Common myeloid progenitor, CD34-positive (primary cell): ENCODE measurements at regions not wholly inside any gene's neighbourhood (a gene's known extent, or its start where the extent isn't known, plus 50 kb on each side); places are given as distances from the start of the nearest gene placed in this dataset.
"Not testable (repeated sequence)": the region's sequence is repeated elsewhere in the genome, so short reads cannot be mapped to it uniquely, and the experiment has no call there.

Experiments used
- CTCF ChIA-PET: fragments of 350-600 bp; sonication (Branson Sonifier 250); formaldehyde crosslinking; loops from one replicate; lab custom pipeline; 2021; ENCODE audit warnings: antibody characterized with exemption; lab: Charles Lee
- POLR2A ChIA-PET: fragments of 350-600 bp; sonication (Branson Sonifier 250); formaldehyde crosslinking; loops from one replicate; lab custom pipeline; 2021; ENCODE audit warnings: antibody characterized with exemption; lab: Charles Lee
- DNase-seq, 3 donors: peaks; one replicate each; pipeline versions ENCODE4 v3.0.0 to v3.0.0-alpha.2; 2013
- H3K27ac ChIP-seq, 2 experiments: 1 replicate in 1 of 2; 2 replicates in 1 of 2; pipeline ENCODE4 v1.7.0; 2013; ENCODE audit warnings: inconsistent platforms in 2 of 2, low read length in 2 of 2, mild to moderate bottlenecking in 2 of 2, low read depth in 1 of 2, moderate library complexity in 1 of 2; ENCODE audit not compliant: severe bottlenecking in 2 of 2, insufficient read depth in 1 of 2, poor library complexity in 1 of 2
- H3K27me3 ChIP-seq, 5 experiments: replicated peaks in 2 of 5; 1 replicate in 3 of 5; 2 replicates in 2 of 5; pipeline versions ENCODE4 v1.6.1 to v1.7.0; 2013; ENCODE audit warnings: low read length in 4 of 5, mild to moderate bottlenecking in 2 of 5, moderate library complexity in 2 of 5, inconsistent platforms in 1 of 5; ENCODE audit not compliant: insufficient read depth in 5 of 5, control insufficient read depth in 4 of 5
- H3K36me3 ChIP-seq, 4 experiments: 1 replicate in 2 of 4; 2 replicates in 2 of 4; pipeline versions ENCODE4 v1.6.1 to v1.7.0; 2013; ENCODE audit warnings: low read length in 3 of 4, control low read depth in 1 of 4, mild to moderate bottlenecking in 1 of 4; ENCODE audit not compliant: control insufficient read depth in 4 of 4, insufficient read depth in 4 of 4
- H3K4me1 ChIP-seq, 4 experiments: 1 replicate in 3 of 4; 2 replicates in 1 of 4; pipeline versions ENCODE4 v1.6.1 to v1.7.1; 2013; ENCODE audit warnings: low read length in 3 of 4, mild to moderate bottlenecking in 3 of 4, control low read depth in 1 of 4, inconsistent platforms in 1 of 4, moderate library complexity in 1 of 4; ENCODE audit not compliant: control insufficient read depth in 4 of 4, insufficient read depth in 4 of 4; ENCODE audit errors: control extremely low read depth in 1 of 4
- H3K4me3 ChIP-seq, 7 experiments: 1 replicate in 4 of 7; 2 replicates in 3 of 7; pipeline versions ENCODE4 v1.5.1 to v1.7.0; 2013; ENCODE audit warnings: mild to moderate bottlenecking in 7 of 7, low read length in 6 of 7, moderate library complexity in 6 of 7, inconsistent platforms in 2 of 7, low read depth in 2 of 7, control low read depth in 1 of 7; ENCODE audit not compliant: insufficient read depth in 4 of 7, control insufficient read depth in 1 of 7; ENCODE audit errors: extremely low read depth in 1 of 7
- H3K9me3 ChIP-seq, 5 experiments: 1 replicate in 4 of 5; 2 replicates in 1 of 5; pipeline versions ENCODE4 v1.6.1 to v1.7.1; 2013; ENCODE audit warnings: low read length in 4 of 5, mild to moderate bottlenecking in 2 of 5, inconsistent platforms in 1 of 5, low read depth in 1 of 5, moderate library complexity in 1 of 5; ENCODE audit not compliant: control insufficient read depth in 4 of 5, insufficient read depth in 2 of 5; ENCODE audit errors: control extremely low read depth in 1 of 5
- WGBS: methylation state at CpG from one replicate; pipeline ENCODE4 v1.1.5; 2013; ENCODE audit not compliant: insufficient coverage; 5-methylcytosine and 5-hydroxymethylcytosine counted together

DNA sequence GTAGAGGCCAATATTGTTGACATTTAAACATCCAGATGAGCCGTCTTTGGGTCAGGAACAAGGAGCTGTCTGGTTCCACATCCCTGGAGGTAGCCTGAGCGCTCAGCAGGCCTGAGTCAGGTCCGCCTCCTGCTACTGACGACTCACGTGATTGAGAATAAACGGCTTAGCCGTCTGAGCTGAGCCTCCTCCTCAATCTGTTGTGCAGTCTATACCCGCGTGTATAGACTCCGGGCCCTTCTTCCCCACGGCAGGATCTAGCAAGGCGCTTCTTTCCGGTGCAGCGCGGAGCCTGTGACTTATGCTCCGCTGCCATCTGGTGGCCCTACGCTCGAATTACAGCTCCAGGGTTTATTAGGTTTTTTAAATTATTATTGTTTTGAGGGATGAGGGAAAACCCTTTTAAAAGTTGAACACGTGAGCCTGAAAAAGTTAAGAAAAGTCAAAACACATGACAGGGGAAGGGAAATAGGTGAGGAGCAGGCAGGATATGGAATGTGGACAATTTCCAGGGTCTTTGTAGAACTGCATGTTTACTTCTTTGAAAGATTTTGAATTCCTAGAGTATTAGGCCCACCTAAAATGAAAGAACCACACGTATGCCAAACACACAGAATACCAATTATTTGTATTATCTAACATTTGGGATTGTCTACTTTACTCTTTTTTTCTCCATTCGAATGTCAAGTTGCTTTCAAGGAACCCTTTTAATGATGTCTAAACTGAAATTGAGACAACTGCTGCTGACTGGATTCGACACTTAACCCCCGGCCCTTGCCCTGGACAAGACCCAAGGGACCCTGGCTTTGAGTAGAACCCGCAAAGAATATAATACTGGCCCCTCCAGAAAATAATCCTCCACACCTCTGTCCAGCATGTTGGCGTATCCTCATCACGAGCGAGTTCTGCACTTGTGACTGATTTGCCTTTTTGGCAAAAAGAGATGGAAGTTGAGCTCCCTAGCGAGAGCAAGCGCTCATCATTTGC lies 112.4 kb upstream of the ZNF236 start:
- 33% methylated on average over 25 of the region's 29 CpGs for WGBS
- Histone ChIP-seq H3K27ac (no peak overlapping the region), H3K27me3 (no peaks in the 10 kb centered on the region), H3K36me3 (no peaks in the 10 kb centered on the region), H3K4me1 (peaks cover 0 to 13% (median 10%) of the 10 kb centered on the region in 4 experiments), H3K9me3 (no peaks in the 10 kb centered on the region), H3K4me3 (peak overlapping the region in 1 of 7 experiments; percentile 29)
- POLR2A ChIA-PET, result no interaction called here
- DNase-seq, result peak; percentile 56 to 77 (median 72)
- CTCF ChIA-PET, result interaction anchor here (0.6 to 6.6 kb wide), 22 partner anchors 9 to 1891 kb away, joined by 3 to 89 read pairs (median 4); no protein-coding TSS in a partner anchor

DNA sequence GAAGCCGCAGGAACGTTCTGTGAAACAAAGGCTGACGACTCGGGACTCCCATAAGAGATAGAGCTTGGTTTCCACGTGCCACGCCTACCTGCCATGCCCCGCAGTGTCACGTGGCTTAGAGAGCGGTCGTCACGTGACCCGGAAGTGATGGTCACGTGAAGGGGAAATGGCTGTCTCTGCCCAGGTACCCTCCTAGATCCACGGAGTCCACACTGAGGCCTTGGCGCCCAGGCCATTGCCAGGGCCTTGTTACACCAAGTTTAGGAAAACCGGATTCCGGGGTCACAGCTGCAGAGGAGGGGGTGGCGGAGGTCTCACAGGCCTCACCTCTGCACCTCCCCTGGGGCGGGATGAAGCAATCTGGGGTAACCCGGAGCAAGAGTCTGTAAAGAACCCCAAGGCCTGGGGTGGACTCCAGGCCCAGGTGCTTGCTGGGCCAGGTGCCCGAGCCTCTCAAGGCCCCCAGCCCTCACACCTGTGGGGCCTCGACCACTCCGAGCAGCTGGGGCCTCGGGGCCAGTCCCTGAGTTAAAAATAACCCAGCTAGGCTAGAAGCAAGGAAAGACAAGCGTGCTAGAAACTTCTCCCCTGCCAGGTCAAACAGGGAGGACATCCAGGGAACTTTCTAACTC lies 113.5 kb upstream of the ZNF236 start:
- H3K27ac ChIP-seq, result no peak overlapping the region
- DNase-seq, result no peak
- POLR2A ChIA-PET, result no interaction called here

DNA sequence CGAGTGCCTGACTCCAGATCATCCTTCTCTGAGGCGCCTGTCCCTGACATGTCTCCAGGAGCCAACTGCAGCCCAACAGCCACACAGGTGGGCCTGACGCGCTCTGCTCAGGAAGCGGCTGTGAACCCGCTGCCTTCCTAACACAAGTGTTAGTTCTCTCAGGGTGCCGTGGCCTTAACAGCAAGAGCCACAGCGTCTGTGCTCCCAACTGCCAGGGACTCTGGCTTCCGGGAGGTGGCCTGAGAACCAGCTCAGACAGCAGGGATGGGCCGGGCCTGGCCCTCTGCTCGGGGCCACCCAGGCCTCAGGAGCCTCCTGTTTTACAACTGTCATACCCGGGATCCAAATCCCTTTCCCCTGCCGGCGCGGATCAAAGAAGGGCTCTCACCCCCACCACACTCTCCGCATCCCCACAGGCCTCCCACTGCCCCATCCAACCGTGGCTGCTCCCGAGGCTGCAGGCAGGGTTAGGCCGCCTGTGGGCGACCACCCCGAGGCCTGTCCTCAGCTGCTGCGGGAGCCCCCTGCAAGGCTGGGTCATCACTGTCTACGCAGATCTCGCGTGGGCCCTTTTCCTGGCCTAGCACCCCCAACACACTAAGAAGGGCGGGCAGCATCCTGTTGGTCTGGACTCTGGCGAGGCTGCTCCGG lies 114.2 kb upstream of the ZNF236 start:
- H3K27me3 ChIP-seq, result peaks cover 0 to 3% (median 0%) of the 10 kb centered on the region in 5 experiments
- H3K4me1 ChIP-seq, result peaks cover 0 to 12% (median 9%) of the 10 kb centered on the region in 4 experiments
- 96% methylated on average over 26 of the region's 28 CpGs for WGBS
- CTCF ChIA-PET, result interaction anchor here (0.6 to 6.6 kb wide), 7 partner anchors 13 to 309 kb away, joined by 3 to 89 read pairs (median 5); no protein-coding TSS in a partner anchor
- DNase-seq, result no peak
- no peak overlapping the region for H3K27ac ChIP-seq
- no peaks in the 10 kb centered on the region for H3K9me3 ChIP-seq
- POLR2A ChIA-PET, result no interaction called here
- no peak overlapping the region for H3K4me3 ChIP-seq
- no peaks in the 10 kb centered on the region for H3K36me3 ChIP-seq

More for the DNA sequence above, 113.5 kb upstream of the ZNF236 start:
- Histone ChIP-seq H3K36me3 (no peaks in the 10 kb centered on the region), H3K9me3 (no peaks in the 10 kb centered on the region), H3K4me1 (peaks cover 0 to 13% (median 10%) of the 10 kb centered on the region in 4 experiments), H3K27me3 (peaks cover 0 to 3% (median 0%) of the 10 kb centered on the region in 5 experiments), H3K4me3 (no peak overlapping the region)
- 95% methylated on average over 24 of the region's 25 CpGs for WGBS
- CTCF ChIA-PET, result interaction anchor here (0.8 to 6.6 kb wide), 16 partner anchors 9 to 1890 kb away, joined by 3 to 89 read pairs (median 4); no protein-coding TSS in a partner anchor

DNA sequence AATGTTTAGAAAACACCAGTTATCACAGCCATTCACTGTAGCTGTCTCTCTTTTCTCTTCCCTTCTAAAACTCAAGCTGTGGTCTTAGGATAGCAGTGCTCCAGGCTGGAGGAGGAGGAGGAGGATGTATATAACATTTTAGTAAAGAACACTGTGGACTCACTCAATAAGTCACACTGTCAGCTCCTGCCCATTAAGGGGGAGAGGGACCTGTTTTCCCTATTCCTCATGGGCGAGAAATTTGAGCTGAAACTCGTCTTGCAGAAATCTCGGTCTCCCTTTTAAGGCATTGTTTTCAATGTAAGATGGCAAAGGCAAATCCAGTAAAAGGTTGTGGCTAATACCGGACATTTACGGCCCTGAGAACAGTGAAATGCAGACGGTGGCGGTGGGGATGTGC lies 114.8 kb upstream of the ZNF236 start:
- no peak overlapping the region for H3K4me3 ChIP-seq
- peaks cover 0 to 6% (median 3%) of the 10 kb centered on the region in 4 experiments for H3K4me1 ChIP-seq
- WGBS, result 96% methylated on average over 7 of the region's 7 CpGs
- DNase-seq, result no peak
- POLR2A ChIA-PET, result no interaction called here
- peaks cover 0 to 5% (median 2%) of the 10 kb centered on the region in 5 experiments for H3K27me3 ChIP-seq
- CTCF ChIA-PET, result interaction anchor here (0.6 to 6.6 kb wide), 7 partner anchors 13 to 308 kb away, joined by 3 to 89 read pairs (median 4); no protein-coding TSS in a partner anchor
- H3K36me3 ChIP-seq, result no peaks in the 10 kb centered on the region
- H3K9me3 ChIP-seq, result no peaks in the 10 kb centered on the region
- H3K27ac ChIP-seq, result no peak overlapping the region

DNA sequence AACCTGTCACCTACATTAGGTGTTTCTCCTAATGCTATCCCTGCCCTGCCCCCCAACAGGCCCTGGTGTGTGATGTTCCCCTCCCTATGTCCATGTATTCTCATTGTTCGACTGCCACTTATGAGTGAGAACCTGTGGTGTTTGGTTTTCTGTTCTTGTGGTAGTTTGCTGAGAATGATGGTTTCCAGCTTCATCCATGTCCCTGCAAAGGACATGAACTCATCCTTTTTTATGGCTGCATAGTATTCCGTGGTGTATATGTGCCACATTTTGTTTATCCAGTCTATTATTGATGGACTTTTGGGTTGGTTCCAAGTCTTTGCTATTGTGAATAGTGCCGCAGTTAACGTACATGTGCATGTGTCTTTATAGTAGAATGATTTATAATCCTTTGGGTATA lies 117.8 kb upstream of the ZNF236 start:
- H3K27ac ChIP-seq, H3K9me3 ChIP-seq, H3K36me3 ChIP-seq, H3K4me3 ChIP-seq, POLR2A ChIA-PET, CTCF ChIA-PET, DNase-seq, H3K4me1 ChIP-seq: not testable (repeated sequence)
- H3K27me3 ChIP-seq, result peaks cover 0 to 14% (median 5%) of the 10 kb centered on the region in 5 experiments
- 96% methylated on average over 3 of the region's 4 CpGs for WGBS

DNA sequence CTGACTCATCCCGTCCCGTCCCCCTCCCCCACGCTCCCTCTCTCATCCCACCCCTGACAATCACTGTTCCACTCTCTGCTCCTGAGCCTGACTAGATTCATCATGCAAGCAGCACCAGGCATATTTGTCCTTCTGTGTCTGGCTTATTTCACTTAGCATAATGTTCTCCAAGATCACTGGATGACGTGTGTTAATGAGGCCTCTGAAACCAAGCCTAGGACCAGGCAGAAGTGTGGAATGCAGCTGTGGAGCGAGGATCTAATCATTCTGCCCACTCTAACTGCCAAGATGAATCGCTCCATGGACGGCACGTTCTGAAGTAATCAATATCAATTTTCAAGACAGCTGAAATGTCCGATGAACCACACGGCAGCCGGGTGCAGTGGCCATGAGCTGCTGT lies 122.4 kb upstream of the ZNF236 start:
- peaks cover 0 to 7% (median 0%) of the 10 kb centered on the region in 4 experiments for H3K4me1 ChIP-seq

More for the DNA sequence above, 122.4 kb upstream of the ZNF236 start:
- H3K36me3 ChIP-seq, result no peaks in the 10 kb centered on the region
- no peak for DNase-seq
- ChIA-PET POLR2A (no interaction called here), CTCF (interaction anchor here (1.1 to 5.3 kb wide), 2 partner anchors 10 to 13 kb away, joined by 3 to 23 read pairs; no protein-coding TSS in a partner anchor)
- no peak overlapping the region for H3K27ac ChIP-seq
- peaks cover 0 to 47% (median 13%) of the 10 kb centered on the region in 5 experiments for H3K27me3 ChIP-seq
- H3K9me3 ChIP-seq, result peaks cover 0 to 3% (median 0%) of the 10 kb centered on the region in 5 experiments
- 94% methylated on average over 11 of the region's 11 CpGs for WGBS
- no peak overlapping the region for H3K4me3 ChIP-seq
